ENCODE measurements at regions not wholly inside any gene's neighbourhood (a gene's known extent, or its start where the extent isn't known, plus 50 kb on each side); places are given as distances from the start of the nearest gene placed in this dataset.

- TF ChIP-seq CTCF (IDR thresholded peaks at IDR 0.05; ENCODE audit: borderline replicate concordance, insufficient read depth, low read depth, low read length): no peak
- no peak overlapping the region for H3K4me3 ChIP-seq (ENCODE audit: low read depth, low read length)
These were observed 323.2 kb downstream of the RDH14 start for GRCh38 chr2:18237298-18237697.

- TF ChIP-seq CTCF (IDR thresholded peaks at IDR 0.05; ENCODE audit: borderline replicate concordance, insufficient read depth, low read depth, low read length): no peak
- H3K4me3 ChIP-seq (ENCODE audit: low read depth, low read length): no peak overlapping the region
These were observed 327.6 kb downstream of the RDH14 start for GRCh38 chr2:18232731-18233438.

GRCh38 chr2:18230668-18231067 is 329.8 kb downstream of the RDH14 start:
- no peak overlapping the region for H3K4me3 ChIP-seq (ENCODE audit: low read depth, low read length)
- no peak for TF ChIP-seq CTCF (IDR thresholded peaks at IDR 0.05; ENCODE audit: borderline replicate concordance, insufficient read depth, low read depth, low read length)

- H3K4me3 ChIP-seq (ENCODE audit: low read depth, low read length): no peak overlapping the region
- no peak for TF ChIP-seq CTCF (IDR thresholded peaks at IDR 0.05; ENCODE audit: borderline replicate concordance, insufficient read depth, low read depth, low read length)
These were observed 340.8 kb downstream of the RDH14 start for GRCh38 chr2:18219676-18220075.

- H3K4me3 ChIP-seq (ENCODE audit: low read depth, low read length): no peak overlapping the region
- no peak for TF ChIP-seq CTCF (IDR thresholded peaks at IDR 0.05; ENCODE audit: borderline replicate concordance, insufficient read depth, low read depth, low read length)
These were observed 339.9 kb downstream of the KCNS3 start for GRCh38 chr2:18218160-18218933.

- TF ChIP-seq CTCF (IDR thresholded peaks at IDR 0.05; ENCODE audit: borderline replicate concordance, insufficient read depth, low read depth, low read length): no peak
- H3K4me3 ChIP-seq (ENCODE audit: low read depth, low read length): no peak overlapping the region
These were observed 336.5 kb downstream of the KCNS3 start for GRCh38 chr2:18214936-18215335.

- no peak overlapping the region for H3K4me3 ChIP-seq (ENCODE audit: low read depth, low read length)
- no peak for TF ChIP-seq CTCF (IDR thresholded peaks at IDR 0.05; ENCODE audit: borderline replicate concordance, insufficient read depth, low read depth, low read length)
These were observed 335.5 kb downstream of the KCNS3 start for GRCh38 chr2:18213986-18214385.

All from GM12875 (cell line).